Gastroesophageal sphincter (tissue), 4 donors: ENCODE measurements at regions not wholly inside any gene's neighbourhood (a gene's known extent, or its start where the extent isn't known, plus 50 kb on each side); places are given as distances from the start of the nearest gene placed in this dataset.
A peak's percentile ranks its signal among the peaks of the same experiment; 100 is the strongest.

ENCODE experiments used
- ATAC-seq: fragments of 150-250 bp; one replicate; pipeline ENCODE4 v1.9.1; 2016; ENCODE audit warnings: mild to moderate bottlenecking, moderate library complexity
- H3K27ac ChIP-seq, 4 donors: fragments of 200-600 bp; sonication (generic) in 3 of 4; 1 replicate in 3 of 4; 2 replicates in 1 of 4; pipeline ENCODE4 v1.5.1; 2016 to 2019
- H3K27me3 ChIP-seq: fragments of 200-600 bp; sonication (generic); one replicate; pipeline ENCODE4 v1.5.1; 2019
- H3K36me3 ChIP-seq, 2 donors: fragments of 200-600 bp; sonication (generic); one replicate each; pipeline ENCODE4 v1.5.1; 2019; ENCODE audit warnings: control low read depth in 1 of 2
- H3K4me1 ChIP-seq, 3 donors: fragments of 200-600 bp; sonication (generic); 1 replicate in 2 of 3; 2 replicates in 1 of 3; pipeline ENCODE4 v1.5.1; 2016 to 2019; ENCODE audit warnings: control low read depth in 2 of 3
- H3K4me3 ChIP-seq, 2 donors: fragments of 200-600 bp; sonication (generic); one replicate each; pipeline ENCODE4 v1.5.1; 2019; ENCODE audit warnings: mild to moderate bottlenecking in 1 of 2, moderate library complexity in 1 of 2
- H3K9me3 ChIP-seq, 3 donors: fragments of 200-600 bp; sonication (generic); one replicate each; pipeline ENCODE4 v1.5.1; 2017 to 2019; ENCODE audit warnings: control low read depth in 2 of 3
- CTCF ChIP-seq, 4 experiments: fragments of 200-600 bp in 2 of 4; fragments of 450-650 bp in 2 of 4; sonication (generic) in 1 of 4; IDR thresholded peaks; one replicate each; pipeline ENCODE4 v1.5.1; 2017 to 2019; ENCODE audit warnings: antibody characterized with exemption in 4 of 4, mild to moderate bottlenecking in 2 of 4, moderate library complexity in 2 of 4
- EP300 ChIP-seq: sonication (generic); formaldehyde crosslinking; IDR thresholded peaks from one replicate; pipeline ENCODE4 v1.6.1; 2017; ENCODE audit warnings: antibody characterized with exemption, mild to moderate bottlenecking
- POLR2A ChIP-seq, 2 donors: fragments of 450-650 bp; IDR thresholded peaks; one replicate each; pipeline ENCODE4 v1.6.1; 2017; ENCODE audit warnings: antibody characterized with exemption in 2 of 2, mild to moderate bottlenecking in 2 of 2, moderate library complexity in 1 of 2
- POLR2AphosphoS5 ChIP-seq: sonication (generic); formaldehyde crosslinking; IDR thresholded peaks from one replicate; pipeline ENCODE4 v1.6.1; 2017; ENCODE audit warnings: antibody characterized with exemption
- WGBS, 2 donors: methylation state at CpG; one replicate each; pipeline ENCODE4 v1.1.5; 2018; ENCODE audit warnings: low coverage in 1 of 2; 5-methylcytosine and 5-hydroxymethylcytosine counted together

DNA sequence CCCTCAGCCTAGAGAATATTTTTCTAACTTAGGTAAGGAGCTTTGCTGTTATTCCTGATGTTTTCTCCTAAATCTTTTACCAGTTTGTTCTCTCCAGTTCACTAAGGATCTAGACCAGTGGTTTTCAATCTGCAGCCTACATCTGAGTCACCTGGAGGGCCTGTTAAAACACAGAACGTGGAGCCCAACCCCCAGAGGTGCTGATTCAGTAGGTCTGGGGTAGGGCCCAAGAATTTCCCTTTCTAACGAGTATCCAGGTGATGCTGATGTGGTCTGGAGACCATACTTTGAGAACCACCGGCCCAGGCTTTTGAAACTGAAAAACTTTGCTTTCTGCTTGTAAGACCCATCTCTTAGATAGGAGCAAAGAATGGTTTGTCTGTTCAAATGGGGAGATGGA lies 51.2 kb upstream of the KMT2E start:
- H3K4me3 ChIP-seq: no peak overlapping the region
- peaks cover 5 to 74% (median 38%) of the 10 kb centered on the region in 3 donors for H3K4me1 ChIP-seq
- H3K27me3 ChIP-seq: no peaks in the 10 kb centered on the region
- ATAC-seq: no peak
- 58 to 83% methylated on average over 2 of the region's 3 CpGs for WGBS, 2 donors
- H3K36me3 ChIP-seq: no peaks in the 10 kb centered on the region
- H3K9me3 ChIP-seq: no peaks in the 10 kb centered on the region
- H3K27ac ChIP-seq: peak overlapping the region in 3 of 4 donors; percentile 72 to 82 (median 73)
- TF ChIP-seq POLR2A (IDR thresholded peaks at IDR 0.05) (no peak), EP300 (no peak), CTCF (IDR thresholded peaks at IDR 0.05) (no peak), POLR2AphosphoS5 (no peak)

GRCh38 chr7:104963378-104963990 lies 50.5 kb upstream of the KMT2E start:
- Histone ChIP-seq H3K9me3 (no peaks in the 10 kb centered on the region), H3K27me3 (no peaks in the 10 kb centered on the region), H3K27ac (peak overlapping the region in 3 of 4 donors; percentile 72 to 82 (median 73)), H3K36me3 (no peaks in the 10 kb centered on the region), H3K4me3 (no peak overlapping the region), H3K4me1 (peaks cover 5 to 74% (median 40%) of the 10 kb centered on the region in 3 donors)
- TF ChIP-seq CTCF (IDR thresholded peaks at IDR 0.05) (no peak), POLR2A (IDR thresholded peaks at IDR 0.05) (no peak), EP300 (no peak), POLR2AphosphoS5 (no peak)
- 40 to 78% methylated on average over 2 of the region's 2 CpGs for WGBS, 2 donors
- no peak for ATAC-seq

GRCh38 chr7:104963991-104964385 lies 50.0 kb upstream of the KMT2E start:
- 56% methylated on average over 2 of the region's 3 CpGs; no CpG with 5 or more reads in 1 of the 2 donors for WGBS, 2 donors
- no peaks in the 10 kb centered on the region for H3K36me3 ChIP-seq
- no peaks in the 10 kb centered on the region for H3K27me3 ChIP-seq
- ATAC-seq: no peak
- no peak overlapping the region for H3K4me3 ChIP-seq
- TF ChIP-seq POLR2AphosphoS5 (peak; percentile 29), CTCF (IDR thresholded peaks at IDR 0.05) (no peak), POLR2A (IDR thresholded peaks at IDR 0.05) (no peak), EP300 (no peak)
- H3K27ac ChIP-seq: peak overlapping the region in 3 of 4 donors; percentile 72 to 82 (median 73)
- no peaks in the 10 kb centered on the region for H3K9me3 ChIP-seq
- peaks cover 5 to 74% (median 40%) of the 10 kb centered on the region in 3 donors for H3K4me1 ChIP-seq
